GM12878 (cell line): ENCODE measurements at regions not wholly inside any gene's neighbourhood (a gene's known extent, or its start where the extent isn't known, plus 50 kb on each side); places are given as distances from the start of the nearest gene placed in this dataset.

Experiments
- ATAC-seq: fragments of 200-7000 bp; cut with Tn5 transposase; 3 replicates; pipeline ENCODE4 v1.9.1; 2020; ENCODE audit warnings: mild to moderate bottlenecking, moderate library complexity
- BruUV-seq: library from RNA; stranded (reverse); fragments of 400-500 nt; replicated peaks from 2 replicates; lab custom pipeline; 2021; lab: Mats Ljungman, UMichigan
- CTCF ChIA-PET: fragments of 300-600 bp; sonication (Branson Sonifier 250); formaldehyde crosslinking; extraction: SDS; loops from one replicate; lab custom pipeline; 2021; ENCODE audit warnings: inconsistent platforms; lab: Yijun Ruan, JAX
- POLR2A ChIA-PET: fragments of 350-600 bp; formaldehyde crosslinking; extraction: SDS; loops from one replicate; lab custom pipeline; 2021; ENCODE audit warnings: inconsistent platforms; lab: Charles Lee
- RAD21 ChIA-PET: fragments of 300-600 bp; sonication (Branson Sonifier 250); formaldehyde crosslinking; loops from one replicate; lab custom pipeline; 2023; ENCODE audit warnings: antibody characterized with exemption; ENCODE audit not compliant: unreplicated experiment; lab: Charles Lee
- SMC1A ChIA-PET: fragments of 300-600 bp; sonication (Branson Sonifier 250); formaldehyde crosslinking; loops from one replicate; lab custom pipeline; 2023; ENCODE audit not compliant: unreplicated experiment, uncharacterized antibody; lab: Charles Lee
- DNase-seq: peaks from one replicate; pipeline ENCODE4 v3.0.0-alpha.2; 2011; ENCODE audit warnings: low read depth, low spot score
- FAIRE-seq: peaks from 3 replicates; lab custom pipeline; 2011; peaks lifted over from hg19 to GRCh38; lab: Jason Lieb, UNC
- H2AFZ ChIP-seq: 2 replicates; pipeline ENCODE4 v1.6.0; 2011; ENCODE audit warnings: low read depth, low read length, control low read depth; ENCODE audit not compliant: control insufficient read depth
- H3K27ac ChIP-seq: 2 replicates; pipeline ENCODE4 v1.5.1; 2011; ENCODE audit warnings: control low read depth; ENCODE audit not compliant: control insufficient read depth, insufficient read depth
- H3K27me3 ChIP-seq, 2 experiments: replicated peaks in 1 of 2; 2 replicates each; pipeline versions ENCODE4 v1.6.0 to v1.6.1; 2011; ENCODE audit warnings: low read length in 1 of 2; ENCODE audit not compliant: control insufficient read depth in 2 of 2, insufficient read depth in 2 of 2
- H3K36me3 ChIP-seq, 2 experiments: 2 replicates each; pipeline ENCODE4 v1.5.1; 2011; ENCODE audit warnings: low read length in 1 of 2; ENCODE audit not compliant: control insufficient read depth in 2 of 2, insufficient read depth in 2 of 2
- H3K4me1 ChIP-seq: 2 replicates; pipeline ENCODE4 v1.6.1; 2011; ENCODE audit warnings: mild to moderate bottlenecking, low read length, moderate library complexity, mixed read lengths; ENCODE audit not compliant: control insufficient read depth, insufficient read depth
- H3K4me2 ChIP-seq: 2 replicates; pipeline ENCODE4 v1.6.0; 2011; ENCODE audit warnings: control low read depth; ENCODE audit not compliant: control insufficient read depth, insufficient read depth
- H3K4me3 ChIP-seq: fragments of 200-600 bp; sonication (generic); 2 replicates; pipeline ENCODE4 v1.5.1; 2016
- H3K79me2 ChIP-seq: 2 replicates; pipeline ENCODE4 v1.6.0; 2011; ENCODE audit warnings: low read length; ENCODE audit not compliant: control insufficient read depth, insufficient read depth
- H3K9ac ChIP-seq: 2 replicates; pipeline ENCODE4 v1.8.0; 2011; ENCODE audit warnings: low read length, control low read depth, mixed read lengths; ENCODE audit not compliant: control insufficient read depth, insufficient read depth
- H3K9me3 ChIP-seq: replicated peaks from 3 replicates; pipeline ENCODE4 v1.5.1; 2011; ENCODE audit warnings: mild to moderate bottlenecking, low read length; ENCODE audit not compliant: control insufficient read depth, insufficient read depth
- H4K20me1 ChIP-seq: 2 replicates; pipeline ENCODE4 v1.6.0; 2011; ENCODE audit not compliant: control insufficient read depth, insufficient read depth
- ASH2L ChIP-seq: fragments of 300-600, 200-600 bp; sonication (generic); IDR thresholded peaks from 2 replicates; pipeline ENCODE4 v1.6.1; 2017; ENCODE audit warnings: low read depth, mild to moderate bottlenecking, borderline replicate concordance
- EZH2 ChIP-seq: IDR thresholded peaks from 2 replicates; pipeline ENCODE4 v1.6.1; 2012; ENCODE audit warnings: low read depth, mild to moderate bottlenecking, control low read depth, inconsistent platforms, low read length, borderline replicate concordance; ENCODE audit not compliant: control insufficient read depth
- KLF5 ChIP-seq: fragments of 450-650 bp; IDR thresholded peaks from 2 replicates; pipeline ENCODE4 v1.6.1; 2014; ENCODE audit warnings: mild to moderate bottlenecking; ENCODE audit not compliant: partially characterized antibody
- NFIC ChIP-seq: IDR thresholded peaks from 2 replicates; pipeline ENCODE4 v1.6.1; 2012; ENCODE audit warnings: low read depth, mild to moderate bottlenecking, inconsistent platforms, low read length, moderate library complexity
- PAX8 ChIP-seq: fragments of 450-650 bp; IDR thresholded peaks from 2 replicates; pipeline ENCODE4 v1.6.1; 2017; ENCODE audit warnings: mild to moderate bottlenecking, moderate library complexity
- RAD21 ChIP-seq: IDR thresholded peaks from 2 replicates; pipeline ENCODE4 v1.6.1; 2011; ENCODE audit warnings: mild to moderate bottlenecking, low read depth, low read length, moderate library complexity; ENCODE audit not compliant: insufficient read depth
- SP1 ChIP-seq: IDR thresholded peaks from one replicate; pipeline ENCODE4 v1.6.1; 2011; ENCODE audit warnings: low read depth, low read length
- SPI1 ChIP-seq: IDR thresholded peaks from 2 replicates; pipeline ENCODE4 v1.6.1; 2011; ENCODE audit warnings: low read depth, mild to moderate bottlenecking, low read length, moderate library complexity, borderline replicate concordance; ENCODE audit not compliant: insufficient read depth
- SREBF2 ChIP-seq: IDR thresholded peaks from 2 replicates; pipeline ENCODE4 v1.6.1; 2012; ENCODE audit warnings: mild to moderate bottlenecking, low read length
- SRF ChIP-seq, 2 experiments: IDR thresholded peaks; 2 replicates each; pipeline ENCODE4 v1.6.1; 2011; ENCODE audit warnings: low read depth in 2 of 2, low read length in 2 of 2, mild to moderate bottlenecking in 1 of 2, moderate library complexity in 1 of 2
- TAF1 ChIP-seq: IDR thresholded peaks from 2 replicates; pipeline ENCODE4 v1.6.1; 2011; ENCODE audit warnings: mild to moderate bottlenecking, low read depth, low read length, borderline replicate concordance
- WGBS: methylation state at CpG from one replicate; pipeline ENCODE4 v1.1.6; 2016; ENCODE audit warnings: low lambda C conversion rate; ENCODE audit not compliant: insufficient replicate concordance, insufficient coverage; ENCODE audit errors: missing lambda C conversion rate; 5-methylcytosine and 5-hydroxymethylcytosine counted together
- in situ Hi-C: fragments of 300-500 bp; cut with MboI; formaldehyde crosslinking; loops from 9 replicates; pipeline ENCODE4 v1.14.3; 2018; ENCODE audit warnings: mixed read lengths
- intact Hi-C: fragments of 100-400 bp; cut with micrococcal nuclease; formaldehyde crosslinking; loops from one replicate; pipeline ENCODE4 v1.14.2; 2022; ENCODE audit not compliant: unreplicated experiment
- TF ChIP-seq, protein P1 (sequence below): IDR thresholded peaks from 2 replicates; pipeline ENCODE4 v1.6.1; 2011; ENCODE audit warnings: borderline replicate concordance, low read depth, mild to moderate bottlenecking, moderate library complexity, low read length; ENCODE audit not compliant: insufficient read depth, poor library complexity, severe bottlenecking
- TF ChIP-seq, protein P2 (sequence below): fragments of 450-650 bp; IDR thresholded peaks from 2 replicates; pipeline ENCODE4 v1.6.1; 2016; ENCODE audit warnings: mild to moderate bottlenecking

DNA sequence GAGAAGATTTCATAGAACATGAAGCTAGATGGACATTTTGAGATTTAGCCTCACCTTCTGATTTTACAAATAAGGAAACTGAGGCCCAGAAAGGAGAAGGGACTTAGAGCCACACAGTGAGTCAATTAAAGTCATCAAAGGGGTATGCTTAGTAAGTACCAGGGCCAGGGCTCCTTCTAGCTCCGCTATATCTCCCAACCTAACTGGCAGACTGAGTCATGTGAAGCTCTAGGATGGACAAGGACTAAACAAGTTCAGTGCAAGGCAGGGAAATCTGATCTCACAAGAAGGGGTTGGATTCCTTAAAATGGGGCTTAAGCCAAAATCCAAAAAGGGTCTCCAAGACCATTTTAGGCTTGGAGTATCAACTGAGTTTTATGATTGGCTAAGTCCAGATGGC is 215.8 kb downstream of the PHLDA1 start:
- Histone ChIP-seq H3K36me3 (no peaks in the 10 kb centered on the region), H3K4me1 (peaks cover 4% of the 10 kb centered on the region; the same call in 1 of the 2 replicates), H3K9me3 (no peaks in the 10 kb centered on the region), H3K4me3 (no peak overlapping the region), H3K9ac (no peak overlapping the region), H3K4me2 (no peak overlapping the region), H2AFZ (no peak overlapping the region), H3K79me2 (no peaks in the 10 kb centered on the region), H3K27ac (no peak overlapping the region), H3K27me3 (no peaks in the 10 kb centered on the region), H4K20me1 (no peaks in the 10 kb centered on the region)
- ATAC-seq (no peak), FAIRE-seq (no peak), DNase-seq (no peak)
- ChIA-PET POLR2A (no interaction called here), SMC1A (interaction anchor here (0.7 to 5.6 kb wide), 24 partner anchors 9 to 529 kb away, joined by 3 to 47 read pairs (median 4); partner anchors contain the start of gene PHLDA1), CTCF (interaction anchor here (0.5 to 4.1 kb wide), 14 partner anchors 9 to 836 kb away, joined by 3 to 43 read pairs (median 5); partner anchors contain the start of gene PHLDA1), RAD21 (interaction anchor here (0.8 to 6.6 kb wide), 8 partner anchors 23 to 288 kb away, joined by 3 to 61 read pairs (median 3); partner anchors contain the start of gene PHLDA1)
- intact Hi-C loops = loop anchor here (2.0 to 5.0 kb wide), 2 partner anchors 215 to 288 kb away; partner anchors contain the start of gene PHLDA1
- 95% methylated on average over 1 of the region's 1 CpG for WGBS
- in situ Hi-C loops = no loop called here
- BruUV-seq = no TSS peak
- TF ChIP-seq SPI1 (no peak), PAX8 (no peak), SP1 (no peak), SRF (IDR thresholded peaks at IDR 0.05; ENCODE audit: low read depth in 2 of 2, low read length in 2 of 2) (no peak), NFIC (no peak), RAD21 (no peak), SREBF2 (no peak), EZH2 (no peak), KLF5 (no peak), ASH2L (no peak), TAF1 (no peak)
- TF ChIP-seq, protein P1, sequence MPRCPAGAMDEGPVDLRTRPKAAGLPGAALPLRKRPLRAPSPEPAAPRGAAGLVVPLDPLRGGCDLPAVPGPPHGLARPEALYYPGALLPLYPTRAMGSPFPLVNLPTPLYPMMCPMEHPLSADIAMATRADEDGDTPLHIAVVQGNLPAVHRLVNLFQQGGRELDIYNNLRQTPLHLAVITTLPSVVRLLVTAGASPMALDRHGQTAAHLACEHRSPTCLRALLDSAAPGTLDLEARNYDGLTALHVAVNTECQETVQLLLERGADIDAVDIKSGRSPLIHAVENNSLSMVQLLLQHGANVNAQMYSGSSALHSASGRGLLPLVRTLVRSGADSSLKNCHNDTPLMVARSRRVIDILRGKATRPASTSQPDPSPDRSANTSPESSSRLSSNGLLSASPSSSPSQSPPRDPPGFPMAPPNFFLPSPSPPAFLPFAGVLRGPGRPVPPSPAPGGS = no peak
- TF ChIP-seq, protein P2, sequence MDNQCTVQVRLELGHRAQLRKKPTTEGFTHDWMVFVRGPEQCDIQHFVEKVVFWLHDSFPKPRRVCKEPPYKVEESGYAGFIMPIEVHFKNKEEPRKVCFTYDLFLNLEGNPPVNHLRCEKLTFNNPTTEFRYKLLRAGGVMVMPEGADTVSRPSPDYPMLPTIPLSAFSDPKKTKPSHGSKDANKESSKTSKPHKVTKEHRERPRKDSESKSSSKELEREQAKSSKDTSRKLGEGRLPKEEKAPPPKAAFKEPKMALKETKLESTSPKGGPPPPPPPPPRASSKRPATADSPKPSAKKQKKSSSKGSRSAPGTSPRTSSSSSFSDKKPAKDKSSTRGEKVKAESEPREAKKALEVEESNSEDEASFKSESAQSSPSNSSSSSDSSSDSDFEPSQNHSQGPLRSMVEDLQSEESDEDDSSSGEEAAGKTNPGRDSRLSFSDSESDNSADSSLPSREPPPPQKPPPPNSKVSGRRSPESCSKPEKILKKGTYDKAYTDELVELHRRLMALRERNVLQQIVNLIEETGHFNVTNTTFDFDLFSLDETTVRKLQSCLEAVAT = no peak
